Adipose tissue (tissue), 3 donors: ENCODE measurements at regions not wholly inside any gene's neighbourhood (a gene's known extent, or its start where the extent isn't known, plus 50 kb on each side); places are given as distances from the start of the nearest gene placed in this dataset.

Experiments used
- H3K27ac ChIP-seq: one replicate; pipeline ENCODE4 v1.5.1; 2013; ENCODE audit warnings: low read depth, low read length
- WGBS, 3 donors: extraction: QIAGEN DNeasy Blood & Tissue Kit; methylation state at CpG; one replicate each; pipeline ENCODE4 v1.1.7; 2013; 5-methylcytosine and 5-hydroxymethylcytosine counted together
- donor health status: healthy with polysubstance abuse.
- donor health status: Bipolar disorder and iron deficiency.
- donor health status: healthy.

- 54 to 68% (median 63%) methylated on average over 6 of the region's 6 CpGs for WGBS, 3 donors
- no peak overlapping the region for H3K27ac ChIP-seq
These were observed 83.4 kb downstream of the ACTL7B start for GRCh38 chr9:108772301-108772894.

GRCh38 chr9:108768744-108769143, 87.0 kb downstream of the ACTL7B start:
- WGBS, 3 donors, result 65 to 91% (median 88%) methylated on average over 5 of the region's 5 CpGs
- no peak overlapping the region for H3K27ac ChIP-seq

GRCh38 chr9:108766626-108767161, 89.1 kb downstream of the ACTL7B start:
- no peak overlapping the region for H3K27ac ChIP-seq
- WGBS, 3 donors, result 61 to 74% (median 69%) methylated on average over 3 of the region's 3 CpGs

- no peak overlapping the region for H3K27ac ChIP-seq
- WGBS, 3 donors, result 89 to 97% (median 96%) methylated on average over 5 of the region's 5 CpGs
These were observed 90.5 kb downstream of the ACTL7B start for GRCh38 chr9:108765265-108765664.

- H3K27ac ChIP-seq, result no peak overlapping the region
- 78 to 84% (median 79%) methylated on average over 13 of the region's 13 CpGs for whole genome bisulfite sequencing, 3 donors
These were observed 93.3 kb downstream of the ACTL7B start for GRCh38 chr9:108762348-108763055.

- WGBS, 3 donors, result 23 to 30% (median 28%) methylated on average over 9 of the region's 9 CpGs
- H3K27ac ChIP-seq, result no peak overlapping the region
These were observed 94.0 kb downstream of the ACTL7B start for GRCh38 chr9:108761655-108762347.

- no peak overlapping the region for H3K27ac ChIP-seq
- WGBS, 3 donors, result 94 to 100% (median 98%) methylated on average over 2 of the region's 2 CpGs
These were observed 94.9 kb downstream of the ACTL7B start for GRCh38 chr9:108760841-108761240.

- WGBS, 3 donors, result 64 to 94% (median 87%) methylated on average over 2 of the region's 2 CpGs
- H3K27ac ChIP-seq, result no peak overlapping the region
These were observed 96.0 kb downstream of the ACTL7B start for GRCh38 chr9:108759835-108760234.

- WGBS, 3 donors, result 31 to 95% (median 83%) methylated on average over 3 of the region's 3 CpGs
- H3K27ac ChIP-seq, result no peak overlapping the region
These were observed 96.4 kb downstream of the ACTL7B start for GRCh38 chr9:108759399-108759798.

- no peak overlapping the region for H3K27ac ChIP-seq
These were observed 98.9 kb downstream of the ACTL7B start for GRCh38 chr9:108756746-108757490.

GRCh38 chr9:108755979-108756378, 99.8 kb downstream of the ACTL7B start:
- 75 to 88% (median 85%) methylated on average over 3 of the region's 3 CpGs for WGBS, 3 donors
- H3K27ac ChIP-seq, result no peak overlapping the region

More at GRCh38 chr9:108756746-108757490, 98.9 kb downstream of the ACTL7B start:
- 63 to 70% (median 65%) methylated on average over 3 of the region's 3 CpGs for WGBS, 3 donors

GRCh38 chr9:108751369-108751768, 104.4 kb downstream of the ACTL7B start:
- no peak overlapping the region for H3K27ac ChIP-seq

GRCh38 chr9:108750661-108751215, 105.0 kb downstream of the ACTL7B start:
- WGBS, 3 donors, result 70 to 77% (median 71%) methylated on average over 6 of the region's 6 CpGs
- no peak overlapping the region for H3K27ac ChIP-seq

- no peak overlapping the region for H3K27ac ChIP-seq
These were observed 107.0 kb downstream of the ACTL7B start for GRCh38 chr9:108748776-108749175.

GRCh38 chr9:108746864-108747263, 108.9 kb downstream of the ACTL7B start:
- 27 to 88% (median 83%) methylated on average over 2 of the region's 2 CpGs for WGBS, 3 donors
- no peak overlapping the region for H3K27ac ChIP-seq

GRCh38 chr9:108746001-108746400, 109.8 kb downstream of the ACTL7B start:
- no peak overlapping the region for H3K27ac ChIP-seq
- WGBS, 3 donors, result 56 to 64% (median 62%) methylated on average over 3 of the region's 3 CpGs

GRCh38 chr9:108744641-108745040, 111.1 kb downstream of the ACTL7B start:
- 84 to 89% (median 85%) methylated on average over 2 of the region's 2 CpGs for WGBS, 3 donors
- no peak overlapping the region for H3K27ac ChIP-seq

- no peak overlapping the region for H3K27ac ChIP-seq
- 41 to 73% (median 67%) methylated on average over 6 of the region's 6 CpGs for WGBS, 3 donors
These were observed 111.8 kb downstream of the ACTL7B start for GRCh38 chr9:108743901-108744371.
